SK-N-SH (cell line): ENCODE measurements at regions not wholly inside any gene's neighbourhood (a gene's known extent, or its start where the extent isn't known, plus 50 kb on each side); places are given as distances from the start of the nearest gene placed in this dataset.

ENCODE experiments used
- RCOR1 ChIP-seq: fragments of 150-350 bp; IDR thresholded peaks from 2 replicates; pipeline ENCODE4 v1.6.1; 2017; ENCODE audit warnings: antibody characterized with exemption, low read length
- REST ChIP-seq: IDR thresholded peaks from 2 replicates; pipeline ENCODE4 v1.6.1; 2012; ENCODE audit warnings: mild to moderate bottlenecking, low read depth, low read length, moderate library complexity
- YY1 ChIP-seq: IDR thresholded peaks from 2 replicates; pipeline ENCODE4 v1.4.0; 2012; ENCODE audit warnings: low read depth, mild to moderate bottlenecking
- TF ChIP-seq, protein P1 (sequence below): fragments of 150-350 bp; IDR thresholded peaks from 2 replicates; pipeline ENCODE4 v1.6.1; 2017; ENCODE audit warnings: antibody characterized with exemption, low read length, low read depth, borderline replicate concordance
- TF ChIP-seq, protein P2 (sequence below): fragments of 200-600 bp; sonication (generic); IDR thresholded peaks from 2 replicates; pipeline ENCODE4 v1.6.1; 2017; ENCODE audit warnings: antibody characterized with exemption, mild to moderate bottlenecking, moderate library complexity

GRCh38 chr1:68338081-68338480 lies 105.8 kb upstream of the WLS start:
- TF ChIP-seq, protein P1, sequence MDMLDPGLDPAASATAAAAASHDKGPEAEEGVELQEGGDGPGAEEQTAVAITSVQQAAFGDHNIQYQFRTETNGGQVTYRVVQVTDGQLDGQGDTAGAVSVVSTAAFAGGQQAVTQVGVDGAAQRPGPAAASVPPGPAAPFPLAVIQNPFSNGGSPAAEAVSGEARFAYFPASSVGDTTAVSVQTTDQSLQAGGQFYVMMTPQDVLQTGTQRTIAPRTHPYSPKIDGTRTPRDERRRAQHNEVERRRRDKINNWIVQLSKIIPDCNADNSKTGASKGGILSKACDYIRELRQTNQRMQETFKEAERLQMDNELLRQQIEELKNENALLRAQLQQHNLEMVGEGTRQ, result no peak
- TF ChIP-seq, protein P2, sequence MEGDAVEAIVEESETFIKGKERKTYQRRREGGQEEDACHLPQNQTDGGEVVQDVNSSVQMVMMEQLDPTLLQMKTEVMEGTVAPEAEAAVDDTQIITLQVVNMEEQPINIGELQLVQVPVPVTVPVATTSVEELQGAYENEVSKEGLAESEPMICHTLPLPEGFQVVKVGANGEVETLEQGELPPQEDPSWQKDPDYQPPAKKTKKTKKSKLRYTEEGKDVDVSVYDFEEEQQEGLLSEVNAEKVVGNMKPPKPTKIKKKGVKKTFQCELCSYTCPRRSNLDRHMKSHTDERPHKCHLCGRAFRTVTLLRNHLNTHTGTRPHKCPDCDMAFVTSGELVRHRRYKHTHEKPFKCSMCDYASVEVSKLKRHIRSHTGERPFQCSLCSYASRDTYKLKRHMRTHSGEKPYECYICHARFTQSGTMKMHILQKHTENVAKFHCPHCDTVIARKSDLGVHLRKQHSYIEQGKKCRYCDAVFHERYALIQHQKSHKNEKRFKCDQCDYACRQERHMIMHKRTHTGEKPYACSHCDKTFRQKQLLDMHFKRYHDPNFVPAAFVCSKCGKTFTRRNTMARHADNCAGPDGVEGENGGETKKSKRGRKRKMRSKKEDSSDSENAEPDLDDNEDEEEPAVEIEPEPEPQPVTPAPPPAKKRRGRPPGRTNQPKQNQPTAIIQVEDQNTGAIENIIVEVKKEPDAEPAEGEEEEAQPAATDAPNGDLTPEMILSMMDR, result no peak
- TF ChIP-seq REST (no peak), RCOR1 (no peak), YY1 (no peak)
